ENCODE measurements at regions not wholly inside any gene's neighbourhood (a gene's known extent, or its start where the extent isn't known, plus 50 kb on each side); places are given as distances from the start of the nearest gene placed in this dataset.

GRCh38 chr15:67911727-67912126 lies 71.9 kb upstream of the RNU6-1 start:
- Mint-ChIP-seq H3K4me3 (no peak overlapping the region), H3K27ac (no peak overlapping the region), H3K4me1 (ENCODE audit: low read depth) (peaks cover 3% of the 10 kb centered on the region), H3K36me3 (ENCODE audit: low read depth) (no peaks in the 10 kb centered on the region), H3K9me3 (peaks cover 11% of the 10 kb centered on the region), H3K27me3 (ENCODE audit: low read depth) (no peaks in the 10 kb centered on the region)
- intact Hi-C loops (cut with micrococcal nuclease): no loop called here
- CTCF ChIA-PET: no interaction called here
- DNase-seq: no peak

GRCh38 chr15:67914028-67914427 lies 74.2 kb upstream of the RNU6-1 start:
- Mint-ChIP-seq H3K4me3 (no peak overlapping the region), H3K9me3 (peaks cover 16% of the 10 kb centered on the region), H3K27me3 (ENCODE audit: low read depth) (no peaks in the 10 kb centered on the region), H3K27ac (no peak overlapping the region), H3K4me1 (ENCODE audit: low read depth) (peaks cover 3% of the 10 kb centered on the region), H3K36me3 (ENCODE audit: low read depth) (peaks cover 2% of the 10 kb centered on the region)
- intact Hi-C loops (cut with micrococcal nuclease): no loop called here
- DNase-seq: no peak
- CTCF ChIA-PET: no interaction called here

- CTCF ChIA-PET: interaction anchor here (0.8 kb wide), 1 partner anchor 12 kb away, joined by 4 read pairs; no protein-coding TSS in a partner anchor
- peaks cover 2% of the 10 kb centered on the region for H3K36me3 Mint-ChIP-seq (ENCODE audit: low read depth)
- no peak overlapping the region for H3K4me3 Mint-ChIP-seq
- no peak for DNase-seq
- no peaks in the 10 kb centered on the region for H3K27me3 Mint-ChIP-seq (ENCODE audit: low read depth)
- no peak overlapping the region for H3K27ac Mint-ChIP-seq
- peaks cover 3% of the 10 kb centered on the region for H3K4me1 Mint-ChIP-seq (ENCODE audit: low read depth)
- peaks cover 13% of the 10 kb centered on the region for H3K9me3 Mint-ChIP-seq
- intact Hi-C loops (cut with micrococcal nuclease): no loop called here
Measured at GRCh38 chr15:67914537-67915460, 75.0 kb upstream of the RNU6-1 start.

GRCh38 chr15:67915461-67916374 lies 75.9 kb upstream of the RNU6-1 start:
- no peak overlapping the region for H3K27ac Mint-ChIP-seq
- H3K36me3 Mint-ChIP-seq (ENCODE audit: low read depth): peaks cover 2% of the 10 kb centered on the region
- H3K9me3 Mint-ChIP-seq: peaks cover 11% of the 10 kb centered on the region
- DNase-seq: no peak
- CTCF ChIA-PET: interaction anchor here (0.6 to 0.8 kb wide), 2 partner anchors 11 to 67 kb away, joined by 4 read pairs; no protein-coding TSS in a partner anchor
- intact Hi-C loops (cut with micrococcal nuclease): no loop called here
- H3K4me3 Mint-ChIP-seq: no peak overlapping the region
- no peaks in the 10 kb centered on the region for H3K27me3 Mint-ChIP-seq (ENCODE audit: low read depth)
- peaks cover 3% of the 10 kb centered on the region for H3K4me1 Mint-ChIP-seq (ENCODE audit: low read depth)

GRCh38 chr15:67916565-67916964 lies 76.7 kb upstream of the RNU6-1 start:
- H3K4me1 Mint-ChIP-seq (ENCODE audit: low read depth): peaks cover 3% of the 10 kb centered on the region

GRCh38 chr15:67917037-67917436 lies 77.2 kb upstream of the RNU6-1 start:
- Mint-ChIP-seq H3K27me3 (ENCODE audit: low read depth) (no peaks in the 10 kb centered on the region), H3K27ac (no peak overlapping the region), H3K36me3 (ENCODE audit: low read depth) (peaks cover 2% of the 10 kb centered on the region), H3K4me3 (no peak overlapping the region), H3K9me3 (peaks cover 11% of the 10 kb centered on the region), H3K4me1 (ENCODE audit: low read depth) (no peaks in the 10 kb centered on the region)
- CTCF ChIA-PET: no interaction called here
- intact Hi-C loops (cut with micrococcal nuclease): no loop called here
- DNase-seq: no peak

More at GRCh38 chr15:67916565-67916964, 76.7 kb upstream of the RNU6-1 start:
- no peak overlapping the region for H3K27ac Mint-ChIP-seq
- no peak overlapping the region for H3K4me3 Mint-ChIP-seq
- H3K27me3 Mint-ChIP-seq (ENCODE audit: low read depth): no peaks in the 10 kb centered on the region
- intact Hi-C loops (cut with micrococcal nuclease): no loop called here
- CTCF ChIA-PET: interaction anchor here (0.6 kb wide), 1 partner anchor 68 kb away, joined by 4 read pairs; no protein-coding TSS in a partner anchor
- DNase-seq: no peak
- peaks cover 2% of the 10 kb centered on the region for H3K36me3 Mint-ChIP-seq (ENCODE audit: low read depth)
- peaks cover 11% of the 10 kb centered on the region for H3K9me3 Mint-ChIP-seq

GRCh38 chr15:67917636-67918035 lies 77.8 kb upstream of the RNU6-1 start:
- Mint-ChIP-seq H3K4me1 (ENCODE audit: low read depth) (no peaks in the 10 kb centered on the region), H3K27me3 (ENCODE audit: low read depth) (no peaks in the 10 kb centered on the region), H3K9me3 (peaks cover 11% of the 10 kb centered on the region), H3K27ac (no peak overlapping the region), H3K36me3 (ENCODE audit: low read depth) (peaks cover 2% of the 10 kb centered on the region), H3K4me3 (no peak overlapping the region)
- intact Hi-C loops (cut with micrococcal nuclease): no loop called here
- CTCF ChIA-PET: no interaction called here
- no peak for DNase-seq

- Mint-ChIP-seq H3K27me3 (ENCODE audit: low read depth) (no peaks in the 10 kb centered on the region), H3K27ac (no peak overlapping the region), H3K36me3 (ENCODE audit: low read depth) (peaks cover 2% of the 10 kb centered on the region), H3K9me3 (peaks cover 11% of the 10 kb centered on the region), H3K4me1 (ENCODE audit: low read depth) (no peaks in the 10 kb centered on the region), H3K4me3 (no peak overlapping the region)
- intact Hi-C loops (cut with micrococcal nuclease): no loop called here
- CTCF ChIA-PET: no interaction called here
- no peak for DNase-seq
Measured at GRCh38 chr15:67918205-67918861, 78.5 kb upstream of the RNU6-1 start.

- Mint-ChIP-seq H3K36me3 (ENCODE audit: low read depth) (peaks cover 3% of the 10 kb centered on the region), H3K9me3 (peaks cover 18% of the 10 kb centered on the region), H3K27ac (no peak overlapping the region), H3K4me1 (ENCODE audit: low read depth) (no peaks in the 10 kb centered on the region), H3K27me3 (ENCODE audit: low read depth) (no peaks in the 10 kb centered on the region), H3K4me3 (no peak overlapping the region)
- CTCF ChIA-PET: no interaction called here
- no peak for DNase-seq
- intact Hi-C loops (cut with micrococcal nuclease): no loop called here
Measured at GRCh38 chr15:67920524-67921240, 80.8 kb upstream of the RNU6-1 start.

GRCh38 chr15:67922106-67922675 lies 82.3 kb upstream of the RNU6-1 start:
- Mint-ChIP-seq H3K4me3 (no peak overlapping the region), H3K27ac (no peak overlapping the region), H3K4me1 (ENCODE audit: low read depth) (no peaks in the 10 kb centered on the region), H3K36me3 (ENCODE audit: low read depth) (peaks cover 3% of the 10 kb centered on the region), H3K9me3 (peaks cover 18% of the 10 kb centered on the region), H3K27me3 (ENCODE audit: low read depth) (no peaks in the 10 kb centered on the region)
- CTCF ChIA-PET: no interaction called here
- intact Hi-C loops (cut with micrococcal nuclease): no loop called here
- DNase-seq: no peak
